NCI-H2171 treated with DMSO at 0.1 percent for 48 hours (cell line): ENCODE measurements at regions not wholly inside any gene's neighbourhood (a gene's known extent, or its start where the extent isn't known, plus 50 kb on each side); places are given as distances from the start of the nearest gene placed in this dataset.

Experiments
- DNase-seq: peaks from one replicate; lab custom pipeline; 2025; lab: John Stamatoyannopoulos, UW

DNA sequence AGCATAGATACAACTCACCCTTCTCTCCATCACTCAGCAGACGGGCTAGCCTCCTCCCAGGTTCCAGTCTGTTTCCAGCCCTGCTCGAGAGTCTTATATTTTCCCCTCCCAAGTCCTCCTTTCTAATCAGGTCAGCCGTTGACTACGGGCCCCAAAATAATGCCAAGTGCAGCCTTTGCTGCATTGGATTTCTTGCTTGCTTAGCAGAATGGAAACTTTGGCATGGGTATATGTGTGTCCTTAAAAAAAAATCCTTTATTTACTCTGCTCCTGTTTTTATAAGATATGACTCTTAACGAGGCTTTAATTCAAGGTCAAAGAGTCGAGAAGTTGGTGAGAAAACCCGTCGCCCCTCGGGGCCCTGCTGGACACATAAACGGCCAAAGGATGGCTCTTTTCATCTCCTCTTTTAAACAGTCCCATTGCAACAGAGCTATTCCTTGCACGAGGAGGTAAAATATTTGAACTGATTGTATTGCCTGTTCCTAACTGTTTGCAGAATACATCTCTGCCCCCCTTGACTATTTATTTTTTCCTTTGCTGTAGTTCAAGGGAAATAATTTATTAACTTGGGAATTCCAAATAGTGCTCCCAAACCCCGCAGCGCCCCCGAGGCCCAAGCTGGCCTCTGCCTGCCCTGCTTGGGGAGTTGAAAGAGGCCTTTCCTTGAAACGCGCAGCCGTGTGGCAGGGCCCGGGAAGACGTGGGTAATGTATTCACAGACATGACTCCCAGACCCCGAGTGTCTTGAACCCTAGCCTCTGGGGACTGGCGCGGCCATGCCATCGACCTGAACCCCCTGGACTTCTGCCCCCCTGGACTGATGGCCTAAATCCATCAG, 156.5 kb upstream of the MYL2 start:
- no peak for DNase-seq

- no peak for DNase-seq
Measured at GRCh38 chr12:111076199-111076598, 155.8 kb upstream of the MYL2 start.

GRCh38 chr12:111074965-111075364, 154.6 kb upstream of the MYL2 start:
- peak; percentile 79 for DNase-seq

GRCh38 chr12:111074559-111074958, 154.2 kb upstream of the MYL2 start:
- peak; percentile 69 for DNase-seq

DNA sequence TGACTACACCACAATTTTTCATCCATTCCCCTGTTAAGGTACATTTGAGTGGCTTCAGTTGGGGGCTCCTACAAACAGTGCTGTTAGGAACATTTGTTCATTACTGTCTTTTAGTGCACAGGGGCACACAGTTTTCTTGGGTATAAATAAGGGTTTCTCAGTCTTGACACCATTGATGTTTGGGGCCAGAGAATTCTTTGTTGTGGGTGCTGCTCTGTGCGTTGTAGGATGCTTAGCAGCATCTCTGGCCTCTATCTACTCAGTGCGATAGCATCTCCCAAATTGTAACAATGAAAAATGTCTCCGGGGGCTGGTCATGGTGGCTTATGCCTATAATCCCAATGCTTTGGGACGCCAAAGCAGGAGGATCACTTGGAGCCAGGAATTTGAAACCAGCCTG, 153.0 kb upstream of the MYL2 start:
- no peak for DNase-seq

- DNase-seq = no peak
Measured at GRCh38 chr12:111072299-111072698, 151.9 kb upstream of the MYL2 start.

DNA sequence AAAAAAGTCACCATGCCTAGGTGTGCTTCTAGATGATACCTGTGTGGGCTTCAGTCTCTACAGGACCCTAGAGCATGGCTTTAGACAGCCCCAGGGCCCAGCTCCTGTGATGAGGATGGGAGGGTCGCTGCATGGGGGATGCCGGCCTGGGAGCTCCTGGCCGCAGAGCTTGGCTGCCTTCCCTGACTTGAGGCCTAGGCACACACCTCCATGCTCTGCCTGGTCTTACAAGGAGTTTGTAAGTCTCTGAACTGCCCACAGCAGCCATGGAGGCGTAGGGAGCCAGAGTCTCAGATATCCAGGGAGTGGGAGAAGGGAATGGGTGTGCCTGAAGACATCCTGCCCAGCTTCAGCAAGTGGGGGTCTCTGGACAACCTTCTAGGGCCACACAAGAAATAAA, 149.5 kb upstream of the MYL2 start:
- no peak for DNase-seq

GRCh38 chr12:111068290-111068689, 147.9 kb upstream of the MYL2 start:
- DNase-seq = peak; percentile 96

- no peak for DNase-seq
Measured at GRCh38 chr12:111067498-111067897, 147.1 kb upstream of the MYL2 start.

GRCh38 chr12:111066744-111067437, 146.5 kb upstream of the MYL2 start:
- DNase-seq = peak; percentile 56

- DNase-seq = no peak
Measured at GRCh38 chr12:111064982-111065381, 144.6 kb upstream of the MYL2 start.

DNA sequence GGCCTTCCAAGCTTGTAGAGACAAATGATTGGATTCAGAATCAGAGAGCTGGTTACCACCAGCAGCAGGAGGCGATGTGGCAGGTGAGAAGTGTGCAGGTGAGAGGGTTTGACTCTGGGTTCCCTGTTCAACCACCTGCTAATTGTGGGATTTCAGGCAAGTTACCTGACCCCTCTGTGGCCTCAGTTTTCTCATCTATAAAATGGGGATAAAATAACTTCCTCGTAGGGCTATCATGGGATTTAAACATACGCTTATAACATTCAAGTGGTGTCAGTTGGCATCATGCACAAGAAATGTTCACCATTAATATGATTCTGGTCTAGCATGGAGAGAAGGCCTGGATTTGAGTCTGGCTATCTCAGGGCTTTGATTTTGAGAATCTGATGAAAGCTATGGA, 143.8 kb upstream of the MYL2 start:
- DNase-seq = no peak

- peak; percentile 9 for DNase-seq
Measured at GRCh38 chr12:111063295-111064026, 143.1 kb upstream of the MYL2 start.

GRCh38 chr12:111057701-111058425, 137.5 kb upstream of the MYL2 start:
- DNase-seq = no peak

DNA sequence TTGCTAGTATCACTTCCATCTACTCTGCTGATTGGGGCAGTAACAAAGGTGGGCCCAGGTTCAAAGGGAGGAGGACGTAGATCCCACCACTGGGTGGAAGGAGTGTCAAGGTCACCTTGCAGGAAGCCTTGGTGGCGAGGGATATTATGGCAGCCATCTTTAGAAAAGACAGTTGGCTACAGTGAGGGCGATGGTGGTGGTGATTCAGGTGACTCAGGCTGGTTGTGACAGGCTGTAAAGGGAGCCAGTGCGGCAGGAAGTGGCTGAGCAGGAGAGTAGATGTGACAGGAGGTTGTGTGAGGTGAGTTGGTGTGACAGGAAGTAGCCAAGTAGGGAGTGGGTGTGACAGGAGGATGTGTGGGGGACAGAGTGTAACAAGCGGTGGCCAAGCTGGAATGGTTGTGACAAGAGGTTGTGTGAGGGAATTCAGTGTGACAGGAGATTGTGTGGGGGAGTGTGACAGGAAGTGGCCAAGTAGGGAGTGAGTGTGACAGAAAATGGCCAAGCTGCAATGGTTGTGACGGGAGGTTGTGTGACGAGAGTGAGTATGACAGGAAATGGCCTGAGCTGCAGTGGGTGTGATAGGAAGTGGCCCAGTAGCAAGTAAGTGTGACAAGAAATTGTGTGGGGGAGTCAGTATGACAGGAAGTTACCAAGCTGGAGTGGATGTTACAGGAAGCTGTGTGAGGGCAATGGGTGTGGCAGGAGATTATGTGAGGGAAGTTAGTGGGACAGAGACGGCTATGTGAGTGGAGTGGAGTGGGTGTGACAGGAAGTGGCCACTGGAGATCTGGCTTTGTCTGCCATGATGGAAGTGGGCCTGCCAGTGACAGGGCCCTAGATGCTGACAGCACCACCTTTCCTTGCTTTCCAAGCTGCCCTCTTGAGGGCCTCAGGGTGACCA, 136.5 kb upstream of the MYL2 start:
- no peak for DNase-seq

GRCh38 chr12:111055181-111055880, 135.0 kb upstream of the MYL2 start:
- no peak for DNase-seq

DNA sequence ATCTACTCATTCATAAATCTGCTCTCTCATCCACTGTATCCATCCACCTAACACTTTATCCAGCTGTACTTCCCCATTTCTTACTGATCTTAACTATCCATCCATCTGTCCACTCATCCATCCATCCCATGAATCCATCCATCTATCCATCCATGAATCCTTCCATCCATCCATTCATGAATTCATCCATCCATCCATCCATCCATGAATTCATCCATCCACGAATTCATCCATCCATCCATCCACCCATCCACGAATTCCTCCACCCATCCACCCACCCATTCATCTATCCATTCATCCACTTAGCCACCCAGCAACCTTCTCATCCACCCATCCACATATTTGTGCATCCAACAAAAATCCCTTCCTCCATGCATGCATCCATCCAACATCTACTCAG, 128.6 kb upstream of the MYL2 start:
- no peak for DNase-seq

- DNase-seq = no peak
Measured at GRCh38 chr12:111046896-111047295, 126.5 kb upstream of the MYL2 start.

- no peak for DNase-seq
Measured at GRCh38 chr12:111045941-111046340, 125.6 kb upstream of the MYL2 start.

DNA sequence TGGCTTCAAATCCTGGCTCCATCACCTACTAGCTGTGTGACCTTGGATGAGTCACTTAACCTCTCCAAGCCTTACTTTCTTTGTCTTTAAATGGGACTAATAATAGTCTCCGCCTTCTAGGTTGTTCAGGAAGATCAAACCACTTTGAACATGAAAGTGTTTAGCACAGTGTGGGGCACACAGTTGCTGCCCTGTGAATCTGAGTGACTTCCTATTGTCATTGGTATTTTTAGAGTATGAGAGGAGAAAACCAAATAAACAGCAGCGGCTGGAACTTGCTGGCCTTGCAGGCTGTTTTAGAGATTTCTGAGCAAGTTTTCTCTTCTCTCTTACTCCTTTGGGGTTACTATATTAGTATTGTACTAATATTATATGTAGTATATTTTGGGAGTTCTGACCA, 120.7 kb upstream of the MYL2 start:
- no peak for DNase-seq
